ENCODE measurements at regions not wholly inside any gene's neighbourhood (a gene's known extent, or its start where the extent isn't known, plus 50 kb on each side); places are given as distances from the start of the nearest gene placed in this dataset.

DNA sequence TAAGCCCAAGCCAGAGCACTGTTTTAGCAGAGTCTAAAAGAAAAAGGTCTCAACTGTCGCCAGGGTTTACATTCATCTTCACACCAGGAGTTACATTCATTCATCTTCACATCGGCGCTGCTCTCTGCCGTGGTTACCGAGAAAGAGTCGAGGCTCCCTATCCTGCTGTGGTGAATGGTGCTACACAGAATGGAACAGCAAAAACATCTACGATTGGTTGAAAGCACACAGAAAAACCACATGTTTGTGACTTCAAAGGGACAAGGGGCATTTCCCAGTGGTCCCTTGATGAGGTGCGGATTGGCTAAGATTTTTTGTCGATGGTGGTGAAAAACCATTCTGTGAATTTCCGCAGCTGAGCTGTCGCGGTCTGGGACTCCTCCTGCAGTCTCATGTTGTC lies 231.1 kb downstream of the SIPA1L2 start:
- TF ChIP-seq, protein P1, sequence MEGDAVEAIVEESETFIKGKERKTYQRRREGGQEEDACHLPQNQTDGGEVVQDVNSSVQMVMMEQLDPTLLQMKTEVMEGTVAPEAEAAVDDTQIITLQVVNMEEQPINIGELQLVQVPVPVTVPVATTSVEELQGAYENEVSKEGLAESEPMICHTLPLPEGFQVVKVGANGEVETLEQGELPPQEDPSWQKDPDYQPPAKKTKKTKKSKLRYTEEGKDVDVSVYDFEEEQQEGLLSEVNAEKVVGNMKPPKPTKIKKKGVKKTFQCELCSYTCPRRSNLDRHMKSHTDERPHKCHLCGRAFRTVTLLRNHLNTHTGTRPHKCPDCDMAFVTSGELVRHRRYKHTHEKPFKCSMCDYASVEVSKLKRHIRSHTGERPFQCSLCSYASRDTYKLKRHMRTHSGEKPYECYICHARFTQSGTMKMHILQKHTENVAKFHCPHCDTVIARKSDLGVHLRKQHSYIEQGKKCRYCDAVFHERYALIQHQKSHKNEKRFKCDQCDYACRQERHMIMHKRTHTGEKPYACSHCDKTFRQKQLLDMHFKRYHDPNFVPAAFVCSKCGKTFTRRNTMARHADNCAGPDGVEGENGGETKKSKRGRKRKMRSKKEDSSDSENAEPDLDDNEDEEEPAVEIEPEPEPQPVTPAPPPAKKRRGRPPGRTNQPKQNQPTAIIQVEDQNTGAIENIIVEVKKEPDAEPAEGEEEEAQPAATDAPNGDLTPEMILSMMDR (IDR thresholded peaks at IDR 0.05; ENCODE audit: low read depth, low read length, poor library complexity, severe bottlenecking), result no peak
- TF ChIP-seq EZH2phosphoT487 (IDR thresholded peaks at IDR 0.05; ENCODE audit: borderline replicate concordance, low read length), result no peak

Measured in DOHH2 (cell line).